DND-41 (cell line): ENCODE measurements at regions not wholly inside any gene's neighbourhood (a gene's known extent, or its start where the extent isn't known, plus 50 kb on each side); places are given as distances from the start of the nearest gene placed in this dataset.

Experiments used
- CTCF ChIP-seq: IDR thresholded peaks from 2 replicates; pipeline ENCODE4 v1.5.1; 2012; ENCODE audit warnings: borderline replicate concordance, low read length, moderate library complexity, mild to moderate bottlenecking; ENCODE audit not compliant: poor library complexity, severe bottlenecking; ENCODE audit errors: extremely low read depth
- EZH2 ChIP-seq: IDR thresholded peaks from 3 replicates; pipeline ENCODE4 v1.6.1; 2012; ENCODE audit warnings: borderline replicate concordance, low read depth, mild to moderate bottlenecking, moderate library complexity, low read length, inconsistent platforms; ENCODE audit not compliant: severe bottlenecking

- TF ChIP-seq CTCF, result no peak
- no peak for TF ChIP-seq EZH2
These were observed 160.9 kb downstream of the RDH14 start for GRCh38 chr2:18399601-18400000.
